Left lung (tissue), 4 donors: ENCODE measurements at regions not wholly inside any gene's neighbourhood (a gene's known extent, or its start where the extent isn't known, plus 50 kb on each side); places are given as distances from the start of the nearest gene placed in this dataset.

ENCODE experiments used
- ATAC-seq: fragments of 200-7000 bp; cut with Tn5 transposase; one replicate; pipeline ENCODE4 v1.9.1; 2020; ENCODE audit warnings: moderate library complexity
- DNase-seq, 4 donors: peaks; one replicate each; pipeline ENCODE4 v3.0.0-alpha.2; 2013 to 2020
- H3K27ac ChIP-seq, 2 donors: fragments of 200-600 bp; sonication (generic) in 1 of 2; one replicate each; pipeline versions ENCODE4 v1.5.0 to v1.8.0; 2020 to 2021
- H3K27me3 ChIP-seq, 2 donors: fragments of 200-600 bp; sonication (generic) in 1 of 2; one replicate each; pipeline versions ENCODE4 v1.5.0 to v1.8.0; 2020 to 2021
- H3K36me3 ChIP-seq, 2 donors: fragments of 200-600 bp; sonication (generic) in 1 of 2; one replicate each; pipeline versions ENCODE4 v1.5.0 to v1.8.0; 2020 to 2021
- H3K4me1 ChIP-seq, 2 donors: fragments of 200-600 bp; one replicate each; pipeline ENCODE4 v1.8.0; 2021
- H3K4me3 ChIP-seq, 2 donors: fragments of 200-600 bp; sonication (generic) in 1 of 2; one replicate each; pipeline versions ENCODE4 v1.5.0 to v1.8.0; 2020 to 2021; ENCODE audit warnings: mild to moderate bottlenecking in 1 of 2
- H3K9me3 ChIP-seq, 2 donors: fragments of 200-600 bp; sonication (generic) in 1 of 2; one replicate each; pipeline versions ENCODE4 v1.5.0 to v1.8.0; 2020 to 2021
- intact Hi-C, 2 donors: fragments of 100-400 bp; cut with DNase I; formaldehyde crosslinking; loops; one replicate each; pipeline versions ENCODE4 v1.11.2 to v1.14.2; 2022
- TF ChIP-seq, protein P1 (sequence below), 2 donors: fragments of 200-600 bp; sonication (generic) in 1 of 2; IDR thresholded peaks; one replicate each; pipeline versions ENCODE4 v1.5.0 to v1.8.0; 2021; ENCODE audit warnings: antibody characterized with exemption in 2 of 2
- donor health status: DM: no; HTN: yes; CAD: no.
- donor health status: DM: no; HTN: no; CAD: no.

GRCh38 chr2:155377931-155378444 is 679.5 kb downstream of the KCNJ3 start:
- Histone ChIP-seq H3K27ac (no peak overlapping the region), H3K4me3 (no peak overlapping the region), H3K4me1 (no peaks in the 10 kb centered on the region), H3K9me3 (no peaks in the 10 kb centered on the region), H3K27me3 (no peaks in the 10 kb centered on the region), H3K36me3 (no peaks in the 10 kb centered on the region)
- intact Hi-C loops = no loop called here
- ATAC-seq (no peak), DNase-seq (no peak)
- TF ChIP-seq, protein P1, sequence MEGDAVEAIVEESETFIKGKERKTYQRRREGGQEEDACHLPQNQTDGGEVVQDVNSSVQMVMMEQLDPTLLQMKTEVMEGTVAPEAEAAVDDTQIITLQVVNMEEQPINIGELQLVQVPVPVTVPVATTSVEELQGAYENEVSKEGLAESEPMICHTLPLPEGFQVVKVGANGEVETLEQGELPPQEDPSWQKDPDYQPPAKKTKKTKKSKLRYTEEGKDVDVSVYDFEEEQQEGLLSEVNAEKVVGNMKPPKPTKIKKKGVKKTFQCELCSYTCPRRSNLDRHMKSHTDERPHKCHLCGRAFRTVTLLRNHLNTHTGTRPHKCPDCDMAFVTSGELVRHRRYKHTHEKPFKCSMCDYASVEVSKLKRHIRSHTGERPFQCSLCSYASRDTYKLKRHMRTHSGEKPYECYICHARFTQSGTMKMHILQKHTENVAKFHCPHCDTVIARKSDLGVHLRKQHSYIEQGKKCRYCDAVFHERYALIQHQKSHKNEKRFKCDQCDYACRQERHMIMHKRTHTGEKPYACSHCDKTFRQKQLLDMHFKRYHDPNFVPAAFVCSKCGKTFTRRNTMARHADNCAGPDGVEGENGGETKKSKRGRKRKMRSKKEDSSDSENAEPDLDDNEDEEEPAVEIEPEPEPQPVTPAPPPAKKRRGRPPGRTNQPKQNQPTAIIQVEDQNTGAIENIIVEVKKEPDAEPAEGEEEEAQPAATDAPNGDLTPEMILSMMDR (IDR thresholded peaks at IDR 0.05) = no peak

GRCh38 chr2:155377266-155377680 is 678.8 kb downstream of the KCNJ3 start:
- DNase-seq (peak in 1 of 4 donors; percentile 16), ATAC-seq (peak; percentile 40)
- intact Hi-C loops = no loop called here
- TF ChIP-seq, protein P1 (IDR thresholded peaks at IDR 0.05) = no peak
- Histone ChIP-seq H3K36me3 (no peaks in the 10 kb centered on the region), H3K4me1 (no peaks in the 10 kb centered on the region), H3K9me3 (no peaks in the 10 kb centered on the region), H3K4me3 (no peak overlapping the region), H3K27me3 (no peaks in the 10 kb centered on the region), H3K27ac (no peak overlapping the region)

- Histone ChIP-seq H3K36me3 (no peaks in the 10 kb centered on the region), H3K9me3 (no peaks in the 10 kb centered on the region), H3K27ac (no peak overlapping the region), H3K27me3 (no peaks in the 10 kb centered on the region), H3K4me1 (no peaks in the 10 kb centered on the region), H3K4me3 (no peak overlapping the region)
- ATAC-seq = no peak
- TF ChIP-seq, protein P1 (IDR thresholded peaks at IDR 0.05) = no peak
- intact Hi-C loops = no loop called here
- peak in 1 of 4 donors; percentile 21 for DNase-seq
Observed at GRCh38 chr2:155372969-155373368, 674.5 kb downstream of the KCNJ3 start.

GRCh38 chr2:155368934-155369333 is 670.4 kb downstream of the KCNJ3 start:
- TF ChIP-seq, protein P1 (IDR thresholded peaks at IDR 0.05) = no peak
- H3K4me3 ChIP-seq = no peak overlapping the region
- ATAC-seq = peak; percentile 17
- H3K9me3 ChIP-seq = no peaks in the 10 kb centered on the region
- intact Hi-C loops = no loop called here
- no peaks in the 10 kb centered on the region for H3K27me3 ChIP-seq
- no peak overlapping the region for H3K27ac ChIP-seq
- no peaks in the 10 kb centered on the region for H3K4me1 ChIP-seq
- DNase-seq = no peak
- no peaks in the 10 kb centered on the region for H3K36me3 ChIP-seq

DNA sequence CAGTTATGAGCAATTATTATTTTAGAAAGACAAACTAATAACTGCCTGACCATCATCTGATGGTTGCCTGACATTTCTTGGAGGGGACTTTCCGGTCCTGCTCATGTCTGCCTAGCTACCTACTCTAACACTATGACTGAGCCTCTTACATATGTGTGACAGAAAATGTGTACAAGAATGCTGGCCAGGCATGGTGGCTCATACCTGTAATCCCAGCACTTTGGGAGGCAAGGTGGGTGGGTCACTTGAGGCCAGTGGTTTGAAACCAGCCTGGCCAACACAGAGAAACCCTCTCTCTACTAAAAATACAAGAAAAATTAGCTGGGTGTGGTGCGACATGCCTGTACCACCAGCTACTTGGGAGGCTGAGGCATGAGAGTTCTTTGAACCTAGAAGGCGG is 666.3 kb downstream of the KCNJ3 start:
- TF ChIP-seq, protein P1 (IDR thresholded peaks at IDR 0.05) = no peak
- DNase-seq = peak in 1 of 4 donors; percentile 10

More for the DNA sequence above, 666.3 kb downstream of the KCNJ3 start:
- intact Hi-C loops = no loop called here
- H3K27me3 ChIP-seq = no peaks in the 10 kb centered on the region
- no peak for ATAC-seq
- no peaks in the 10 kb centered on the region for H3K36me3 ChIP-seq
- no peaks in the 10 kb centered on the region for H3K9me3 ChIP-seq
- H3K27ac ChIP-seq = no peak overlapping the region
- no peaks in the 10 kb centered on the region for H3K4me1 ChIP-seq
- no peak overlapping the region for H3K4me3 ChIP-seq
